ENCODE measurements at regions not wholly inside any gene's neighbourhood (a gene's known extent, or its start where the extent isn't known, plus 50 kb on each side); places are given as distances from the start of the nearest gene placed in this dataset.
"Not testable (repeated sequence)": the region's sequence is repeated elsewhere in the genome, so short reads cannot be mapped to it uniquely, and the experiment has no call there.

DNA sequence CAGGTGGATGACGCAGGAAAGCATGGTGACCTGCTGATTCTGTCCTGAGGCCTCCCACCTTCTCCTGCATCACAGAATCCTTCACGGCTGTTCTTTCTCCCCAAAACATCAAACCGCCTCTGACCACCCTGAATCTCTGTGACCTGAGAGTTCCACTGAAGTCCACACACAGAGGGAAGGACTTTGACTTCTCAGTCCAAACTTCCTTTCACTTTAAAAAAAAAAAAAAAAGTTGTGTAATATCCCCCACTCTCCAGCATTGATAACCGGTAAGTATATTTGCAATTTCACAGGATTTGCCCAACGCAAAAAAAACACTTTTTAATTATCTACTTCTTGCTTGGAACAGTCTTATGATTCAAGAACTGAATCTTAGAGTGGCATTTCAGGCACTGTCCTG is 259.5 kb upstream of the IRS2 start:
- TF ChIP-seq, protein P1, sequence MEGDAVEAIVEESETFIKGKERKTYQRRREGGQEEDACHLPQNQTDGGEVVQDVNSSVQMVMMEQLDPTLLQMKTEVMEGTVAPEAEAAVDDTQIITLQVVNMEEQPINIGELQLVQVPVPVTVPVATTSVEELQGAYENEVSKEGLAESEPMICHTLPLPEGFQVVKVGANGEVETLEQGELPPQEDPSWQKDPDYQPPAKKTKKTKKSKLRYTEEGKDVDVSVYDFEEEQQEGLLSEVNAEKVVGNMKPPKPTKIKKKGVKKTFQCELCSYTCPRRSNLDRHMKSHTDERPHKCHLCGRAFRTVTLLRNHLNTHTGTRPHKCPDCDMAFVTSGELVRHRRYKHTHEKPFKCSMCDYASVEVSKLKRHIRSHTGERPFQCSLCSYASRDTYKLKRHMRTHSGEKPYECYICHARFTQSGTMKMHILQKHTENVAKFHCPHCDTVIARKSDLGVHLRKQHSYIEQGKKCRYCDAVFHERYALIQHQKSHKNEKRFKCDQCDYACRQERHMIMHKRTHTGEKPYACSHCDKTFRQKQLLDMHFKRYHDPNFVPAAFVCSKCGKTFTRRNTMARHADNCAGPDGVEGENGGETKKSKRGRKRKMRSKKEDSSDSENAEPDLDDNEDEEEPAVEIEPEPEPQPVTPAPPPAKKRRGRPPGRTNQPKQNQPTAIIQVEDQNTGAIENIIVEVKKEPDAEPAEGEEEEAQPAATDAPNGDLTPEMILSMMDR (conservative IDR thresholded peaks at IDR 0.05; ENCODE audit: low read depth, low read length): no peak
- DNase-seq (ENCODE audit: low read depth): no peak
- no peak overlapping the region for H3K4me3 ChIP-seq (ENCODE audit: low read depth, low read length)

DNA sequence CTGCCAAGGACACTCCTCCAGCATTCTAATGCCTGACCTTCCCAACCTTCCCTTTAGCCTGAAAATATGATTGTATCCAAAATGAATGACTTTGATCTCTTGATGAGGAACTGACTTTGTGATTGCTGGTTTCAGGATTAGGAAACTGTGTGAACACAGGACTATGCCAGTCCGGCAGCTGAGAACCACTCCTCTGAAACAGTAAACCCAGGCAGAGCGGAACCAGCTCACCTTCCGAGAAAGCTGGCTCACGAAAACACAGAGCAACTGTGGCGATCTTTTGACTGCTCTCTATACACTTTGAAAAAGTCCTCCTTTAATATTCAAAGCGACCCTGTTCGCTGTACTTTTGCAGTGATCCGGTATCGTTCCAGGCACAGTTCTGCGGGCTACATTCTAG is 258.8 kb upstream of the IRS2 start:
- no peak overlapping the region for H3K4me3 ChIP-seq (ENCODE audit: low read depth, low read length)
- TF ChIP-seq, protein P1 (conservative IDR thresholded peaks at IDR 0.05; ENCODE audit: low read depth, low read length): no peak
- DNase-seq (ENCODE audit: low read depth): no peak

DNA sequence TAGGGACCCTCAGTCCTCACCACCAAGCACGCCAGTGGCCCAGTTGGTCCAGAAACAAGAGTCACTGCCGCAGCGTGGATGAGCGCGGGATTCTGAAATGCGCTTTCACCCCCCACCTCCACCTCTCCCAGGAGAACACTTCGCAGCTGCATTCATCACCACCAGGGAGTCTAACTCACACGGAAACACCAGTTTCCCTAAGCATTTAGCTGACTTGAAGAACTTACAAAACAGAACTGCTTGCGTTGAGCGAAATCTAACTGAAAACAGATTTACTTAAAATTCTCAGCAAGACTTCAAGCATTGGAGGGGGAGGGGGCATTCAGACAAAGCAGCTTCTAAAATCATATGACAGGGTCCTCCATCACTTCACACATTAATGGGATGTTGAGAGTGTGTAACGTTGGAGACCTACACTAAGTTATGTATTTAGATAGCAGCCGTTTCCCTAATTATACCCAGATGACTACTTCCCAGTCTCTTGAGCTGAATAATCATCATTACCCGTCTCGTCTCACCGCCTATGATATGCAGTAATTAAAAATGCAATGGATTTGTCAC is 258.2 kb upstream of the IRS2 start:
- TF ChIP-seq, protein P1 (conservative IDR thresholded peaks at IDR 0.05; ENCODE audit: low read depth, low read length): peak; percentile 45
- peak overlapping the region; percentile 38 for H3K4me3 ChIP-seq (ENCODE audit: low read depth, low read length)
- peak; percentile 82 for DNase-seq (ENCODE audit: low read depth)

DNA sequence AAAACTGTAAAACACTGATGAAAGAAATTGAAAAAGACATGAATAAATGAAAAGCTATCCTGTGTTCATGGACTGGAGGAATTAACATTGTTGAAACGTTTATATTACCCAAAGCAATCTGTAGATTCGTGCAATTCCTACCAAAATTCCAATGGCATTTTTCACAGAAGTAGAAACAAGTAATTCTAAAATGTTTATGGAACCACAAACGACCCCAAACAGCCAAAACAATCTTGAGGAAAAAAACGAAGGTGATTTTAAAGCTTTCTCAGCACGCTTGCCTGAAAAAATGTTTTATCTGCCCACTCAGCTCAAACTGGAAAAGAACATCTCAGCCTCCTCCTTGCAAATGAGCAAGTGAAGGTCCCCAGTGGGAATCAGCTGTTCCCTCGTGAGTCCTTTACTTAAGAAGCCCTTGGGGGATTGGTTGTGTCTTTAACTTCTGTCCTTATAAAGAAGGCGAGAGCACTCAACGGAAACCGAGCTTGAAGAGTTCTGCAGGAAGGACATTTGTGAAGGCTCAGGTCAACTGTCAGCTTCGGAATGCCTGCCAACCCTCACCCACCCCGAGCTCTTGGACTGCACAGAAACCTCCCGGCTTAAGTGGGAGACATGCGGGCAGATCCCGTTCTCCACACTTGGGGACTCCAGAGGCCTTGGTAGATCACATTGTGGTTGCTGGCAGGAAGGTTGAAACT is 256.0 kb upstream of the IRS2 start:
- DNase-seq (ENCODE audit: low read depth): no peak
- H3K4me3 ChIP-seq (ENCODE audit: low read depth, low read length): no peak overlapping the region
- TF ChIP-seq, protein P1 (conservative IDR thresholded peaks at IDR 0.05; ENCODE audit: low read depth, low read length): no peak

DNA sequence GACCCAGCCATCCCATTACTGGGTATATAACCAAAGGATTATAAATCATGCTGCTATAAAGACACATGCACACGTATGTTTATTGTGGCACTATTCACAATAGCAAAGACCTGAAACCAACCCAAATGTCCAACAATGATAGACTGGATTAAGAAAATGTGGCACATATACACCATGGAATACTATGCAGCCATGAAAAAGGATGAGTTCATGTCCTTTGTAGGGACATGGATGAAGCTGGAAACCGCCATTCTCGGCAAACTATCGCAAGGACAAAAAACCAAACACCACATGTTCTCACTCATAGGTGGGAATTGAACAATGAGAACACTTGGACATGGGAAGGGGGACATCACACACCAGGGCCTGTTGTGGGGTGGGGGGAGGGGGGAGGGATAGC is 255.3 kb upstream of the IRS2 start:
- not testable (repeated sequence) for H3K4me3 ChIP-seq (ENCODE audit: low read depth, low read length); DNase-seq (ENCODE audit: low read depth)

DNA sequence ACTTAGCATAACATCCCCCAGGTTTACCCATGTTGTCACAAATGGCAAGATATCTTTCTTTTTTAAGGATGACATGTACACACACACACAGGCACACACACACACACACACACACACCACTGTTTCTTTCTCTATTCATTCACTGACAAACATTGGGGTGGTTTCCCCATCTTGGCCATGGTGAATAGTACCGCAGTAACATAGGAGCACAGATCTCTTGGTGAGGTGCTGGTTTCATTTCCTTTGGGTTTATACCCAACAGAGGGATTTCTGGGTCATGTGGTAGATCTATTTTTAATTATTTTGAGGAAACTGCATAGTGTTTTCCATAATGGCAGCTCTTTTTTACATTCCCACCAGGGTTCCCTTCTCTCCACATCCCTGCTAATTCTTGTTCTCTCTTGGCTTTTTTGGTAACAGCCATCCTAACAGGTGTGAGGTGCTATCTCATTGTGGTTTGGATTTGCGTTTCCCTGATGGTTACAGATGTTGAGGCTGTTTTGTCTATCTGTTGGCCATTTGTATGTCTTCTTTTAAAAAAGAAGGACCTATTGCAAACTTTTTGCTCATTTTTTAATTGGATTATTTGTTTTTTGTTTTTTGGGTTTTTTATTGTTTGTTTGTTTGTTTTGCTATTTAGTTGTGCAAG is 251.7 kb upstream of the IRS2 start:
- H3K4me3 ChIP-seq (ENCODE audit: low read depth, low read length): no peak overlapping the region
- DNase-seq (ENCODE audit: low read depth): no peak
- TF ChIP-seq, protein P1 (conservative IDR thresholded peaks at IDR 0.05; ENCODE audit: low read depth, low read length): no peak

DNA sequence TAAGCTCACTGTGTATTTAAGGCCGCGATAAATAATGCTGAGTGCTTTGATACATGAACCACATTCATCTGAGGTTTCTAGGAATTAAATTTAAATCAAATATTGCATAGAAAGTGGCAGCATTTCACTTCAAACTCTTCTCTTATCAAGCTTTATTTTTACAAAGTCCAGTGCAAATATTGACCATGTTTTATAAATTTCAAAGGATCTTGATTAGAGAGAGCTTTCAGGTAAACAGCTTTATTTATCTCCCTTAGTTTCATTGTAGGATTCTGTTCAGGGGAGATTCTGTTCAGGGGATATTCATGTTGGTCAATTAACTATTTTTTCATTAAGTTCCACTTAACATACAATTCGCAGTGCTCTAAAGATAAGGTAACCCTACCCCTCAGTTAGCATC is 249.7 kb upstream of the IRS2 start:
- DNase-seq (ENCODE audit: low read depth): no peak
- TF ChIP-seq, protein P1 (conservative IDR thresholded peaks at IDR 0.05; ENCODE audit: low read depth, low read length): no peak

More for the DNA sequence above, 249.7 kb upstream of the IRS2 start:
- no peak overlapping the region for H3K4me3 ChIP-seq (ENCODE audit: low read depth, low read length)
